ENCODE measurements at regions not wholly inside any gene's neighbourhood (a gene's known extent, or its start where the extent isn't known, plus 50 kb on each side); places are given as distances from the start of the nearest gene placed in this dataset.

- TF ChIP-seq CTCF (IDR thresholded peaks at IDR 0.05; ENCODE audit: insufficient read depth, low read length, poor library complexity, severe bottlenecking), result no peak
- no peak for TF ChIP-seq EZH2phosphoT487 (conservative IDR thresholded peaks at IDR 0.05; ENCODE audit: low read length)
These were observed 188.1 kb upstream of the PMEPA1 start for GRCh38 chr20:57897891-57898290.
